Uterus (tissue), 3 donors: ENCODE measurements at regions not wholly inside any gene's neighbourhood (a gene's known extent, or its start where the extent isn't known, plus 50 kb on each side); places are given as distances from the start of the nearest gene placed in this dataset.

Source experiments
- DNase-seq, 2 donors: peaks; one replicate each; pipeline ENCODE4 v3.0.0-alpha.2; 2019 to 2020
- H3K27ac ChIP-seq, 2 donors: fragments of 200-600 bp; sonication (generic); 1 replicate in 1 of 2; 2 replicates in 1 of 2; pipeline ENCODE4 v1.5.1; 2016 to 2018
- H3K27me3 ChIP-seq, 2 donors: fragments of 200-600 bp; sonication (generic); one replicate each; pipeline ENCODE4 v1.5.1; 2018 to 2019; ENCODE audit warnings: control low read depth in 1 of 2
- H3K36me3 ChIP-seq, 2 donors: fragments of 200-600 bp; sonication (generic); one replicate each; pipeline ENCODE4 v1.5.1; 2019; ENCODE audit warnings: control low read depth in 1 of 2
- H3K4me1 ChIP-seq, 2 donors: fragments of 200-600 bp; sonication (generic); one replicate each; pipeline ENCODE4 v1.5.1; 2018 to 2019; ENCODE audit warnings: control low read depth in 1 of 2
- H3K4me3 ChIP-seq, 2 donors: fragments of 200-600 bp; sonication (generic); 1 replicate in 1 of 2; 2 replicates in 1 of 2; pipeline ENCODE4 v1.5.1; 2018 to 2019; ENCODE audit warnings: mild to moderate bottlenecking in 1 of 2
- H3K9me3 ChIP-seq, 2 donors: fragments of 200-600 bp; sonication (generic); one replicate each; pipeline ENCODE4 v1.5.1; 2019; ENCODE audit warnings: control low read depth in 1 of 2
- CTCF ChIP-seq, 4 experiments: fragments of 200-600 bp in 2 of 4; fragments of 450-650 bp in 2 of 4; sonication (generic) in 2 of 4; IDR thresholded peaks; one replicate each; pipeline ENCODE4 v1.5.1; 2016 to 2019; ENCODE audit warnings: antibody characterized with exemption in 4 of 4, mild to moderate bottlenecking in 2 of 4, moderate library complexity in 1 of 4
- POLR2A ChIP-seq, 2 donors: fragments of 450-650 bp; IDR thresholded peaks; one replicate each; pipeline ENCODE4 v1.6.1; 2016; ENCODE audit warnings: antibody characterized with exemption in 2 of 2, mild to moderate bottlenecking in 1 of 2, moderate library complexity in 1 of 2
- intact Hi-C: fragments of 100-400 bp; cut with DNase I; formaldehyde crosslinking; loops from one replicate; pipeline ENCODE4 v1.15.1; 2023; ENCODE audit warnings: low total_unique reads
- donor health status: DM: yes; HTN: yes; CAD: no.

- no peaks in the 10 kb centered on the region for H3K36me3 ChIP-seq
- H3K27me3 ChIP-seq: no peaks in the 10 kb centered on the region
- no peak for DNase-seq
- no peak for TF ChIP-seq POLR2A (IDR thresholded peaks at IDR 0.05)
- no peak for TF ChIP-seq CTCF (IDR thresholded peaks at IDR 0.05)
- no peak overlapping the region for H3K4me3 ChIP-seq
- intact Hi-C loops: no loop called here
- H3K27ac ChIP-seq: no peak overlapping the region
- H3K9me3 ChIP-seq: no peaks in the 10 kb centered on the region
- no peaks in the 10 kb centered on the region for H3K4me1 ChIP-seq
These were observed 347.2 kb upstream of the MAP3K7 start for GRCh38 chr6:90934081-90934480.

GRCh38 chr6:90932351-90932750 lies 345.5 kb upstream of the MAP3K7 start:
- intact Hi-C loops: no loop called here
- H3K4me1 ChIP-seq: no peaks in the 10 kb centered on the region

GRCh38 chr6:90928051-90928450 lies 341.2 kb upstream of the MAP3K7 start:
- no peaks in the 10 kb centered on the region for H3K9me3 ChIP-seq
- no peak overlapping the region for H3K4me3 ChIP-seq
- no peak overlapping the region for H3K27ac ChIP-seq
- H3K36me3 ChIP-seq: no peaks in the 10 kb centered on the region
- DNase-seq: no peak
- H3K4me1 ChIP-seq: no peaks in the 10 kb centered on the region
- TF ChIP-seq POLR2A (IDR thresholded peaks at IDR 0.05): no peak
- TF ChIP-seq CTCF (IDR thresholded peaks at IDR 0.05): no peak
- intact Hi-C loops: no loop called here
- H3K27me3 ChIP-seq: no peaks in the 10 kb centered on the region

More at GRCh38 chr6:90932351-90932750, 345.5 kb upstream of the MAP3K7 start:
- DNase-seq: no peak
- no peak for TF ChIP-seq CTCF (IDR thresholded peaks at IDR 0.05)
- TF ChIP-seq POLR2A (IDR thresholded peaks at IDR 0.05): no peak
- Histone ChIP-seq H3K27me3 (no peaks in the 10 kb centered on the region), H3K9me3 (no peaks in the 10 kb centered on the region), H3K27ac (no peak overlapping the region), H3K4me3 (no peak overlapping the region), H3K36me3 (no peaks in the 10 kb centered on the region)

- Histone ChIP-seq H3K4me3 (no peak overlapping the region), H3K27ac (no peak overlapping the region), H3K27me3 (peaks cover 0 to 3% of the 10 kb centered on the region in 2 donors), H3K9me3 (no peaks in the 10 kb centered on the region), H3K4me1 (no peaks in the 10 kb centered on the region), H3K36me3 (no peaks in the 10 kb centered on the region)
- intact Hi-C loops: no loop called here
- TF ChIP-seq CTCF (IDR thresholded peaks at IDR 0.05): no peak
- TF ChIP-seq POLR2A (IDR thresholded peaks at IDR 0.05): no peak
- DNase-seq: no peak
These were observed 338.9 kb upstream of the MAP3K7 start for GRCh38 chr6:90925726-90926125.

- intact Hi-C loops: no loop called here
- Histone ChIP-seq H3K4me1 (no peaks in the 10 kb centered on the region), H3K4me3 (no peak overlapping the region), H3K9me3 (no peaks in the 10 kb centered on the region), H3K27ac (no peak overlapping the region), H3K27me3 (peaks cover 0 to 4% of the 10 kb centered on the region in 2 donors), H3K36me3 (no peaks in the 10 kb centered on the region)
- TF ChIP-seq POLR2A (IDR thresholded peaks at IDR 0.05): no peak
- no peak for TF ChIP-seq CTCF (IDR thresholded peaks at IDR 0.05)
- DNase-seq: no peak
These were observed 335.5 kb upstream of the MAP3K7 start for GRCh38 chr6:90922325-90922724.
